Cardiac muscle cell (in vitro differentiated cells and primary cell): ENCODE measurements at regions not wholly inside any gene's neighbourhood (a gene's known extent, or its start where the extent isn't known, plus 50 kb on each side); places are given as distances from the start of the nearest gene placed in this dataset.
"Not testable (repeated sequence)": the region's sequence is repeated elsewhere in the genome, so short reads cannot be mapped to it uniquely, and the experiment has no call there.

Experiments used
- DNase-seq, 2 donors: peaks; one replicate each; pipeline versions ENCODE4 v3.0.0 to v3.0.0-alpha.2; 2010 to 2017; ENCODE audit warnings: low read depth in 1 of 2, low spot score in 1 of 2
- H3K27ac ChIP-seq: fragments of 200-600 bp; sonication (generic); 2 replicates; pipeline ENCODE4 v1.5.1; 2016
- H3K27me3 ChIP-seq: fragments of 200-600 bp; sonication (generic); 2 replicates; pipeline ENCODE4 v1.6.0; 2016; ENCODE audit warnings: control low read depth
- H3K36me3 ChIP-seq: fragments of 200-600 bp; sonication (generic); 2 replicates; pipeline ENCODE4 v1.5.1; 2016; ENCODE audit warnings: control low read depth
- H3K4me1 ChIP-seq: fragments of 200-600 bp; sonication (generic); 2 replicates; pipeline ENCODE4 v1.8.1; 2017; ENCODE audit warnings: low read depth, mild to moderate bottlenecking, mixed run types
- H3K4me3 ChIP-seq: fragments of 200-600 bp; sonication (generic); 2 replicates; pipeline ENCODE4 v1.5.1; 2016; ENCODE audit warnings: mild to moderate bottlenecking
- H3K9me3 ChIP-seq: fragments of 200-600 bp; sonication (generic); 2 replicates; pipeline ENCODE4 v1.5.1; 2017; ENCODE audit warnings: low read depth, mild to moderate bottlenecking, control low read depth
- CTCF ChIP-seq: IDR thresholded peaks from 2 replicates; pipeline ENCODE4 v1.5.1; 2012; ENCODE audit warnings: low read depth, mild to moderate bottlenecking, low read length

- H3K4me1 ChIP-seq, H3K4me3 ChIP-seq, DNase-seq, H3K36me3 ChIP-seq, H3K27me3 ChIP-seq, H3K27ac ChIP-seq, H3K9me3 ChIP-seq: not testable (repeated sequence)
Measured at GRCh38 chr3:143175940-143176894, 56.6 kb downstream of the CHST2 start.

GRCh38 chr3:143177965-143178364 is 58.4 kb downstream of the CHST2 start:
- not testable (repeated sequence) for H3K4me3 ChIP-seq, H3K36me3 ChIP-seq, H3K4me1 ChIP-seq, H3K9me3 ChIP-seq, H3K27me3 ChIP-seq, DNase-seq, H3K27ac ChIP-seq

GRCh38 chr3:143178775-143179548 is 59.4 kb downstream of the CHST2 start:
- not testable (repeated sequence) for H3K27ac ChIP-seq, H3K4me1 ChIP-seq, H3K4me3 ChIP-seq, DNase-seq, H3K9me3 ChIP-seq, H3K36me3 ChIP-seq, H3K27me3 ChIP-seq

- DNase-seq, result no peak
- no peak for TF ChIP-seq CTCF
- no peaks in the 10 kb centered on the region for H3K9me3 ChIP-seq
- no peak overlapping the region for H3K27ac ChIP-seq
- H3K36me3 ChIP-seq, result no peaks in the 10 kb centered on the region
- H3K27me3 ChIP-seq, result no peaks in the 10 kb centered on the region
- H3K4me3 ChIP-seq, result no peak overlapping the region
- no peaks in the 10 kb centered on the region for H3K4me1 ChIP-seq
Measured at GRCh38 chr3:143179603-143180002, 60.0 kb downstream of the CHST2 start.

GRCh38 chr3:143180860-143181259 is 61.3 kb downstream of the CHST2 start:
- not testable (repeated sequence) for H3K36me3 ChIP-seq, H3K27ac ChIP-seq, H3K4me1 ChIP-seq, DNase-seq, H3K9me3 ChIP-seq, H3K4me3 ChIP-seq, H3K27me3 ChIP-seq

- not testable (repeated sequence) for DNase-seq, H3K9me3 ChIP-seq, H3K27ac ChIP-seq, H3K4me1 ChIP-seq, H3K4me3 ChIP-seq, H3K27me3 ChIP-seq, H3K36me3 ChIP-seq
Measured at GRCh38 chr3:143181977-143182376, 62.4 kb downstream of the CHST2 start.

- H3K27me3 ChIP-seq, result no peaks in the 10 kb centered on the region
- no peak for DNase-seq
- H3K4me3 ChIP-seq, result no peak overlapping the region
- H3K36me3 ChIP-seq, result no peaks in the 10 kb centered on the region
- TF ChIP-seq CTCF, result no peak
- no peaks in the 10 kb centered on the region for H3K9me3 ChIP-seq
- no peaks in the 10 kb centered on the region for H3K4me1 ChIP-seq
- H3K27ac ChIP-seq, result no peak overlapping the region
Measured at GRCh38 chr3:143182866-143183664, 63.5 kb downstream of the CHST2 start.

GRCh38 chr3:143183665-143183964 is 64.0 kb downstream of the CHST2 start:
- H3K27me3 ChIP-seq, result no peaks in the 10 kb centered on the region
- no peaks in the 10 kb centered on the region for H3K4me1 ChIP-seq
- no peak overlapping the region for H3K27ac ChIP-seq
- H3K4me3 ChIP-seq, result no peak overlapping the region
- DNase-seq, result no peak
- H3K9me3 ChIP-seq, result no peaks in the 10 kb centered on the region
- no peaks in the 10 kb centered on the region for H3K36me3 ChIP-seq
- TF ChIP-seq CTCF, result no peak
